Mammary epithelial cell (primary cell): ENCODE measurements at regions not wholly inside any gene's neighbourhood (a gene's known extent, or its start where the extent isn't known, plus 50 kb on each side); places are given as distances from the start of the nearest gene placed in this dataset.

Experiments used
- EZH2 ChIP-seq: IDR thresholded peaks from 2 replicates; pipeline ENCODE4 v1.6.1; 2012; ENCODE audit warnings: low read length, inconsistent platforms, borderline replicate concordance
- TF ChIP-seq, protein P1 (sequence below), 2 donors: IDR thresholded peaks in 1 of 2; conservative IDR thresholded peaks in 1 of 2; 2 replicates each; pipeline ENCODE4 v1.5.1; 2011 to 2012; ENCODE audit warnings: inconsistent platforms in 2 of 2, low read length in 2 of 2, mild to moderate bottlenecking in 2 of 2, control low read depth in 1 of 2, low read depth in 1 of 2; ENCODE audit not compliant: insufficient read depth in 1 of 2; ENCODE audit errors: extremely low read depth in 1 of 2

DNA sequence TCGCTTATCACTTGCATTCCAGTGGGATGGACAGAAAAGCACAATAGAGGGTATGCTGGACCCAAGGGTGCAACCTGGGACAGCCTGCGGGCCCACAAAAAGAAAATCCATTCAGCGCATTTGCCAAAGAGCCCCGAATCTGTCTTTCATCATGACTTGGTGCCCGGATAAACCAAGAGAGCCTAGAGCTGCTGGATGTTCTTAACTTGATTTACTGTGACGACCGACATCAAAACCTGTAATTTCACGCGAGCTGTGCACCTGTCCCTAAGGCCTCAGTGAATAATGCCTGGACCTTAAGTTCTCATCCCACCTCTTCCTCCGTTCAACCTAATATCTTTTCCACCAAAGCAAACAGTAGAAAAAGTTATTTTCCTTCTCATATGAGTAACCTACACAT lies 115.5 kb upstream of the ACKR3 start:
- TF ChIP-seq, protein P1, sequence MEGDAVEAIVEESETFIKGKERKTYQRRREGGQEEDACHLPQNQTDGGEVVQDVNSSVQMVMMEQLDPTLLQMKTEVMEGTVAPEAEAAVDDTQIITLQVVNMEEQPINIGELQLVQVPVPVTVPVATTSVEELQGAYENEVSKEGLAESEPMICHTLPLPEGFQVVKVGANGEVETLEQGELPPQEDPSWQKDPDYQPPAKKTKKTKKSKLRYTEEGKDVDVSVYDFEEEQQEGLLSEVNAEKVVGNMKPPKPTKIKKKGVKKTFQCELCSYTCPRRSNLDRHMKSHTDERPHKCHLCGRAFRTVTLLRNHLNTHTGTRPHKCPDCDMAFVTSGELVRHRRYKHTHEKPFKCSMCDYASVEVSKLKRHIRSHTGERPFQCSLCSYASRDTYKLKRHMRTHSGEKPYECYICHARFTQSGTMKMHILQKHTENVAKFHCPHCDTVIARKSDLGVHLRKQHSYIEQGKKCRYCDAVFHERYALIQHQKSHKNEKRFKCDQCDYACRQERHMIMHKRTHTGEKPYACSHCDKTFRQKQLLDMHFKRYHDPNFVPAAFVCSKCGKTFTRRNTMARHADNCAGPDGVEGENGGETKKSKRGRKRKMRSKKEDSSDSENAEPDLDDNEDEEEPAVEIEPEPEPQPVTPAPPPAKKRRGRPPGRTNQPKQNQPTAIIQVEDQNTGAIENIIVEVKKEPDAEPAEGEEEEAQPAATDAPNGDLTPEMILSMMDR (conservative IDR thresholded peaks at IDR 0.05 in 1 of 2, IDR thresholded peaks at IDR 0.05 in 1 of 2; ENCODE audit: extremely low read depth in 1 of 2, insufficient read depth in 1 of 2, low read depth in 1 of 2, low read length in 2 of 2) = no peak
- no peak for TF ChIP-seq EZH2
